GM19238 (cell line): ENCODE measurements at regions not wholly inside any gene's neighbourhood (a gene's known extent, or its start where the extent isn't known, plus 50 kb on each side); places are given as distances from the start of the nearest gene placed in this dataset.
"Not testable (repeated sequence)": the region's sequence is repeated elsewhere in the genome, so short reads cannot be mapped to it uniquely, and the experiment has no call there.

Source experiments
- DNase-seq: peaks from one replicate; pipeline ENCODE4 v3.0.0; 2011; ENCODE audit warnings: low spot score; ENCODE audit not compliant: insufficient read length

DNA sequence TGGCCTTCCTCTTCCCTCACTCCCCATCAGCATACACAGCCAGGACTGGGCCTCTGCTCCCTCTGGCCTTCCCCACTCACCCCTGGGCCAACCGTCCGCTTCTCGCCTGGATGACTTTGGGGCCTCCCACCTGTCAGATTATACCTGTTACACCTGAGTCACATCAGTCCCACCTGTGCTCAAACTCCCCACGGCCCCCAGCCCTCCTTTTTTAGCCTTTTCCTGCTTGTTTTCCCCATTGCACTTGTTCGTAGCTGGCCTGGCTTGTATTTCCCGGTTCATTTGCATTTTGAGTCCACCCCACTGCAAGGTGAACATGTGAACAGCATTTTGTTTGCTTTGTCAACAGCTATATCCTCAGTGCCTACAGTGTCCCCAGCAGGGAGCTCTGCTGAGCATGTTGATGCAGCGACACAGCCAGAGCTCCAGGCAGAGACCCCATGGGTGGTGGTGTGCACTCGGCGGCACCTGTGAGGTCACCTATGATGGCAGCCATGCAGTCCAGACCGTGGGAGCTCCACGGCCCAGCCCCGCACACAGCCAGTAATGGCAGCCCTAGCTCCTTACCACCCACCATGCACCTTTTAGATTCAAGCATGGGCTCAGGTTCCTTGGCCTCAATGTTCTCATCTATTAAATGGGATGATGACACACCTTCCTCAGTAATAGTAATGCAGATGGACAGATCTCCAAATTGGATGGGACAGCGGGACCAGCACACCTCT lies 276.4 kb upstream of the HS6ST1 start:
- DNase-seq = no peak

GRCh38 chr2:128595763-128596395 lies 277.2 kb upstream of the HS6ST1 start:
- DNase-seq = no peak

GRCh38 chr2:128596396-128597120 lies 277.9 kb upstream of the HS6ST1 start:
- no peak for DNase-seq

DNA sequence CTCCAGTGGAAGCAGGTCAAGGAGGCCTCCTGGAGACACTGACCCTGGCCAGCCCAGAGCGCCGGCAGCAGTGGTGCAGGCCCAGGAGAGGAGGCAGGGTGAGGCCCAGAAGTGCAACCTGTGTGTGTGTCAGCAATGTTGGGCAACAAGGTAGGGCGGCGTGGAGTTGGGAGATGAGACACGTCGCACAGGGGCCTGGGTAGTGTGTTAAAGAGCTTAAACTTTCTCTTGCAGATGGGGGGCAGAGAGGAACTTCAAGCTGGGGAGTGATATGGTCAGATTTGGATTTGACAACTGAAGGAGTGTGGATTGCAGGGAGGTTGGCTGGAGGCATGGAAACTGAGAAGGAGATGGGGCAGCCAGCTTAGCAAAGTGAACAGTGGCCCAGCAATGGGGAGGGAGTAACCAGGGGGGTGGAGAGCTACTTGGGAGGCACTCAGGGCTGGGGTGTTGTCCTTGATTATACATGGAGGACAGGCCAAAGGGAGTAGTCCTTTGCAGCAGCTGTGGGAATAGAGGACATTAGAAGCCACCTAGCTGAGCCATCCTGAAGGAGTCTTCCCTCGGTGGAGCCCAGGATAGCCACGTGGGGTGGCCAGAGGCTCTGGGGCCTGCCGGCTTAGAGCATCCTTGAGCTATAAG lies 278.6 kb upstream of the HS6ST1 start:
- no peak for DNase-seq

DNA sequence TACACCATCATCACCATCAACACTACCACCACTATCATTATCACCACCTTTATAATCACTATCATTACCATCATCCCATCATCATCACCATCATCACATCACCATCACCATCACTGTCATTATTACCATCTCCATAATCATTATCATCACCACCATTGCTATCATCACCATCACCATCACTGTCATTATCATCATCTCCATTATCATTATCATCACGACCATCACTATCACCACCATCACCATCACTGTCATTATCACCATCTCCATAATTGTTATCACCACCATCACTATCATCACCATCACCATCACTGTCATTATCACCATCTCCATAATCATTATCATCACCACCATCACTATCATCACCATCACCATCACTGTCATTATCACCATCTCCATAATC lies 279.6 kb upstream of the HS6ST1 start:
- DNase-seq = not testable (repeated sequence)

GRCh38 chr2:128598862-128599441 lies 280.3 kb upstream of the HS6ST1 start:
- DNase-seq = no peak

DNA sequence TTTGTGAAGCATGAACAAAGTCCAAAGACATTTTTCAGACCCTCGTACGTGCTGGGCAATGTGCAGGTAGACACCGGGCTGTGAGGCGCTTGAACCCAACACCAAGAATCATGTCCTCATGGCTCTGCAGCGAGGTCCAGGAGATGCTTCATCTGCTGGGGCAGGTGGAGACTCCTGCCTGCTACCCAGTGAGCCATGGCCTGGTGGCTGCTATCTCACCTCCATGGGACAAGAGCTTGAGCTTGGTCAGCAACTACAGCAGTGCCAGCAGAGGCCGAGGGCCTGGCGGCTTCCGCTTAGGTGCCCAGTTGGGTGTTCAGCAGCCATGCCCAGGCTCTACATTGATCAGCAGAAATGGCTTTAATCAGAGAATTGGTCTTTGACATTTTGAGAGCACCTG lies 281.0 kb upstream of the HS6ST1 start:
- DNase-seq = no peak

DNA sequence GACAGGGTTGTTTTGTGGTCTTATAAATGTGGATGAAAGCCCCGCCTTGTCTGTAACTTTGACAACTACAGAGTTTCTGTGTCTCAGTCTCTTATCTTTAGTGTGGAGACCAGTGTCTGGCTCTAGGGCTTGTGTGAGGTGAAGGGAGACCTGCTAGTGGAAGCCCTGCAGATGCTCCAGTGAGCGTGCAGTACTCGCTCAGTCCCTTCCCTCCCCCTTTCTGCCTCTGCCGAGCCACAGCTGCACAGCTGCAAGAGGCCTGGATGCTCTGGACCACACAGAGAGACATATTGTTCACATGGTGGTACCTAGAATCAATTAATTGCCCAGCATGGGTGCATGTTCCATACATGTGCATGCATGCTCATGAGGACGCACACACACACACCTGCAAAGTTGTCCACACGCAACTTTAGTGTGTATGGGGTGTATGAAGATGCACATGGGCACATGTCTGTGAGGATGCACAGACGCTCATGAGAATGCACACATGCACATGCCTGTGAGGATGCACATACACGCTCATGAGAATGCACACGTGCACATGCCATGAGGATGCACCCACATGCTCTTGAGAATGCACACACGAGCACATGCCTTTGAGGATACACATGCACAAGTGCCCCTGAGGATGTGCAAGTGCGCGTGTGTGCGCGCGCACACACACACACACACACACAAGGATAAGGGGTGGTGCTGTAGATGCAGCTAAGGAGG lies 282.1 kb upstream of the HS6ST1 start:
- no peak for DNase-seq

- DNase-seq = no peak
Observed at GRCh38 chr2:128601298-128602037, 282.8 kb upstream of the HS6ST1 start.

GRCh38 chr2:128602038-128602698 lies 283.5 kb upstream of the HS6ST1 start:
- DNase-seq = no peak

DNA sequence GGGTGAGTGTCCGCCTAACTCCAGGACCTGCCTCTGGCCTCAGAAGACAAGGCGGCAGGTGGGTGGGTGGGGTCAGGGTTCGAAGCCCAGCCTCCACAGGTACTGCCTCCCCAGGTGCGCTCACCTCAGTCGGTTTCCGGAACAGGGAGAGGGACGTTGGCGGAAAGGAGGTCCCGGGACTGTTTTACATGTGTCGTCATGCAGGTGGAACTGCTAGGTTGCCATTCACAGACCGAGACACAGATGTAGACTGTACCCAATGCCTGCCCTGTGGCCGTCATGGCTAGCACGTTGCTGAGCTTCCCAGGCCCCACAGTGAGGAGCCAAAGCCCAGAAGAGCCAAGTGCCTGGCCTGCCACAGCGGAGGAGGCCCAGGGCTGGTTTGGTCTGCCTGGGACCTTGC lies 284.0 kb upstream of the HS6ST1 start:
- DNase-seq = no peak

GRCh38 chr2:128603411-128603924 lies 284.8 kb upstream of the HS6ST1 start:
- DNase-seq = no peak

DNA sequence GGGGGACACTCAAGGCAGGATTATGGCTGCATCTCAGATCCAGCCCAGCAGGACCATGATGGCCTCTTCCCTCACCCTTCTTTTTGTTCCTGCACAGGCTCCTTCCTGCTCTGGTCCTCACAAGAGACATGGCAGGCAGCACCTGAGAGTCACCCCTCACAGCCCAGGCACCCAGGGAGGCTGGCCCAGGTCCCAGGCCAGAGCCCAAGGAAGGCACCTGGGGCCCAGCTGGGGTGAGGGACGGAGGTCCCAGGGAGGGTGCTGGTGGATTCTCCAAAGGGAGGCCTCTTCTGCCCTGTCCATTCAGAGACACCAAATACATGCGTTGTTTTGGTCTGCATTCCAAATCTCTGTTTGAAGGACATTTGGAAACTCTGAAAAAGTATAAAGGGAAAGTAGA lies 285.4 kb upstream of the HS6ST1 start:
- DNase-seq = no peak

GRCh38 chr2:128604581-128604980 lies 285.9 kb upstream of the HS6ST1 start:
- not testable (repeated sequence) for DNase-seq

GRCh38 chr2:128605421-128605820 lies 286.8 kb upstream of the HS6ST1 start:
- DNase-seq = no peak

- DNase-seq = no peak
Observed at GRCh38 chr2:128605931-128606330, 287.3 kb upstream of the HS6ST1 start.

- no peak for DNase-seq
Observed at GRCh38 chr2:128606837-128607236, 288.2 kb upstream of the HS6ST1 start.

- DNase-seq = no peak
Observed at GRCh38 chr2:128607440-128607839, 288.8 kb upstream of the HS6ST1 start.

DNA sequence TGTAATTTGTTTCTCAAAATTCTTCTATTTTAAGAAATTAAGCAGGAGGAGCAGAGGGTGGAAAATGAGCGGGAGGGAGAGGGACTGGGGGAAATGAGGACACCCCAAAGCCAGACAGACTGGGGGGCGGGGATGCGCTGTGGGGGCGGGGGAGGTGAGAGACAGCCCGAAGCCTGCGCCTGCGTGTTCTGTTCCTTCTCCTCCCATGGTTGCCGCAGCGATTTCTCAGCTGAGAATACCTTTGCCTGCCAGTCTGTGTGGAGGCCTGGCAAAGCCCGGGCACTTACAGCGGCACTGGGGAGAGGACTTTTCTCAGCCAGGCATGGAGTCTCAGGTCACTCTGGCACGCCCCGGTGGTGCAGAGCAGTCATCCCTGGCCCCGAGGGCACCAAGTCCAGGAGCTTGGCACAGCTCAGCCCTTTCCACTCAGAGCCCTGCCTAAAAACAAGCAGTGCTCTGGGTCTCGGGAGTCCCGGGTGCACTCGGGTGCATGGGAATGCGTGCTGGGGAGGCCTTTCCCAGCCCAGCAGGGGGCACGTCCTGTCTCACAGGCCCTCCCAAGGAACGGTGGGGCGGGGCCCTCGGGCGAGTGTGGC lies 289.3 kb upstream of the HS6ST1 start:
- DNase-seq = no peak
